ENCODE measurements at regions not wholly inside any gene's neighbourhood (a gene's known extent, or its start where the extent isn't known, plus 50 kb on each side); places are given as distances from the start of the nearest gene placed in this dataset.

DNA sequence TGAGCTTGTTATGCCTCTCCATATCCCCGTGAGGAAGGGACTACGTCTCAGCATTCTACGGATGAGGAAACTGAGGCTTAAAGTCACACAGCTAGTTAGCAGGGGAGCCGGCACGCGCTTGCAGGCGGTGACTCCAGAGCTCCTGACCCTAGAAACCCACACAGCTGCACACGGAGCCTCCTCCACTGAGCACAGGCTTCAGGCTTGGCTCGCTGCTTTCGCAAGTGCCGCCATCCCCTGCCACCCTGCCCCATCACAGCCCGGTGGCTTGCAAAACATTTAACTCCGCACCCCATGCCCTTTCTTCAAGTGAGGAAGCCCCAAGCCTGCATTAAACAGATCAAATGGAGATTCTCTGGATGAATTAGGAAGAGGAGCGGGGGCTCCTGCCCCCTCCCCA, 138.3 kb downstream of the HSD17B3 start:
- TF ChIP-seq CTCF (IDR thresholded peaks at IDR 0.05 in 8 of 11, conservative IDR thresholded peaks at IDR 0.05 in 3 of 11) (no peak), POLR2A (IDR thresholded peaks at IDR 0.05) (no peak)

Measured in spleen (tissue), 7 donors.